ENCODE measurements at regions not wholly inside any gene's neighbourhood (a gene's known extent, or its start where the extent isn't known, plus 50 kb on each side); places are given as distances from the start of the nearest gene placed in this dataset.

DNA sequence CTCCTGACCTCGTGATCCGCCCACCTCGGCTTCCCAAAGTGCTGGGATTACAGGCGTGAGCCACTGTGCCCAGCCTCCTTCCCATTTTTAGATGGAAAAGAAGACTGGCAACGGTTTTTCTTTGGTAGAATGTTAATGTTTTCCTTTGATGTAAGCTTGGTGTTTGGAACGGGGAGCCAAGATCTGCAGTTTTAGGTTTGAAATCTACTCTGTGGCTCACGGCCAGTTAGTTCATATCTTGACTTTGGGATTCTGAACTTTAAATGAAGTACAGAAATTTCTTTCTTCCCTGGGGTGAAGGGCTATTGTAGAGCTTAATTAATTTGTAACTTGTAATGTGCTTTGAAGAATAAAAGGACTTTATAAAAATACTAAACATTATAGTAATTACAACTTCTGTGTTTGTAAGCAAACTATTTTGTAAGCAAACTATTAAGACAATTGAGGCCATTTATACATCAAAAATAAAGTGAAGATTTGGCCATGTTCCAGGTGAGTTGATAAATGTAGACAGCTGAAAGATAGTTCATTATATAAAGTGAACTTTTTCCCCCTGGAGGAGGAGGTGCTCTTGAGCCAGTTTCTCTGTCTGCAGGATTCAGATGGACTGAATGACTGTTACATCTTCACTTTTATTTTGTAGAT is 117.1 kb upstream of the TUT7 start:
- no peak for DNase-seq

- DNase-seq, result no peak
Observed at GRCh38 chr9:86470326-86470725, 116.1 kb upstream of the TUT7 start.

DNA sequence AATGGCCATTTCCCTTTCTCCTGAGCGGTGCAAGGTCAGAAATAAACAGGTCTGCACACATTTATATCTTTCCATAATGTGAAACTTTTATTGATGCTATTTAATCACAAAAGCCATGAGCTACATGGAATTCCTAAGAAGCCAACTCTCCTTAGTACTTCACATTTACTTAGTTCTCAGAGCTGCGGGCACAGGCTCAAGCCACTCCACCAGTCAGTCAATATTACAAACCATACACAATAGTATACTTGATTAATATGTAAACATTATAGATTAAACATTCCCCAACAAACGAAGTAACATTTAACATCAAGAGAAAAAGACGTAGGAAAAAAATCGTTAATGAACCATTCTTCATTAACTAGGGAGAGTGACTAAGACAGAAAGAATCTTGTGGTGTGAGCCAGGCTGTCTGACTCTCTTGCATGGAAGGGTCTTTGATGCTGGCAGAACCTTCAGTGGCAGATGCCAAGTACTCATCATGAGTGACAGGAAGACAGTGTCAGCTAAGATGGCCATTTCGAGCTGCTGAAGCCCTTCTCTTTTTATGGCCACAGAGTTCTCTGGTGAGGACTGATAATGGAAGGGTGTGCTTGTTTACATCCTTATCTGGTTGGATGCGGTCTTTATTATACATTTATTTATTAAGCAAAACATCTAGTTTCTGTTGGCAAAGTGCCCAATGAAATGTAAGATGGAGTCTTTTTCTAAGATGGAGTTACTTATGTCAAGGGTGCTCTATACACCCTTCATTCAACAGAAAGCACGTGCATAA is 115.5 kb upstream of the TUT7 start:
- DNase-seq, result no peak

DNA sequence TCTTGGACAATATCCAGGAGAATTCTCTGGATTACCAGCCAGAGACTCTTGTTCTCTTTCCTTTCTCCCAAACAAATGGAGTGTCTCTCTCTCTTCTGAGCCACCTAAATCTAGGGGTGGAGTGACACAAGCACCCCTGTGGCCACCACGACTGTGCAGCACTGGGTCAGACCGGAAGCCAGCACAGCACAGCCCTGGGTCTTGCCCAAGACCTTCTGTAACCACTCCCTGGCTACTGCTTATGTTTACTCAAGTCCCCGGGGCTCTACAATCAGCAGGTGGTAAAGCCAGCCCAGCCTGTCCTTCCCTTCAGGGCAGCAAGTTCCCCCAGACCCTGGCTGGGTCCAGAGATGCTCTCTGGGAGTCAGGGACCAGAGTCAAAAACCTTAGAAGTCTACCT is 110.0 kb upstream of the TUT7 start:
- no peak for DNase-seq

DNA sequence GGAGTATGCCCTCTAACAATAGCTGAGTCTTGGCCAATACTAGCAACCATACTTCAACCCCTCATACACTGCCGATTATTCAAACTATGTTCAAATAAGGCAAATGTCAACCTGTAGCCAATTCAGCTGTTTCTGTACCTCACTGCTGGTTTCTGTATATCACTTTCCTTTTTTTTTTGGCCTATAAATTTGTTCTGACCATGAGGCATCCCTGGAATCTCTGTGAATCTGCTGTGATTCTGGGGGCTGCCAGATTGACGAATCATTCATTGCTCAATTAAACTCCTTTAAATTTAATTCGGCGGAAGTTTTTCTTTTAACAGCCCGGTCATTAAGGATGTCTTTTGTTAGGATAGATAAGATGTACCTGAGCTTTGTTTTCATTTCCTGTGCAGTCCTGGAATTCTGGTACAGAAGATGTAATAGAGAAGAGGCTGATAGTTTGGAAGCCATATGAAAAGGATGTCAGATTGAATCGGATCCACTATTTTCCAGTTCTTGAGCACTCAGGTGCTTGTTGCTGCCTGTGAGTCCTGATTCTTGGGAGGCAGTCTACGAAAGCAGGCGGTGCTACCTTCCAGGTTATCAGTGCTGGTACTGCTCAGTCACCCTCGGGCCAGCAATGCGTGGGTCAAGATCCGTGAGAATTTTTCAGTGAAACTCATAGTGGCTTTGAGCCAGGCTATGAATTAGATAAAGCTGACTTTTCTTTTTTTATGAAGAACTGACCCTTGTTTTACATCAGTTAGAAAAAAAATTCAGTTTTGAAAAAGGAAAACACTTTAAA is 106.2 kb upstream of the TUT7 start:
- no peak for DNase-seq

GRCh38 chr9:86459599-86460155 is 105.5 kb upstream of the TUT7 start:
- DNase-seq, result no peak

DNA sequence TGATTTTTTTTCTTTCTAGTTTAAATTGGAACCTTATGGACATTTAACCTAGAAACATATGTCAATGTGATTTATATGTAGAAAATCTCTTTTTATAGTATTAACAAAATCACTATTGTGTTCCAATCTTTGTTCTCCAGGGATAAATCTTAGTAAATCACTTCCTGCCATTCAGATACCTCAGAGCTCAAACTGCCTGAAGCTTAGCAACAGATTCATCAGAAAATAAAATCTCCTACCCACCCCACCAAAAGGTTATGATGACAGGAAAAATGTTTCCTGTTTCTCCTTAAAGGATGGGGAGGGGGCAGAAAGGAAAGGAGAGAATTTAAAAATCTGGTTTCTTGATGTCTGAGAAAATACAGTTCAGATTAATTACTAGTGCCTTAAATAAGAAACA is 105.0 kb upstream of the TUT7 start:
- no peak for DNase-seq

- DNase-seq, result no peak
Observed at GRCh38 chr9:86458191-86458855, 104.1 kb upstream of the TUT7 start.

GRCh38 chr9:86456416-86456815 is 102.2 kb upstream of the TUT7 start:
- no peak for DNase-seq

GRCh38 chr9:86454701-86455615 is 100.7 kb upstream of the TUT7 start:
- DNase-seq, result no peak

DNA sequence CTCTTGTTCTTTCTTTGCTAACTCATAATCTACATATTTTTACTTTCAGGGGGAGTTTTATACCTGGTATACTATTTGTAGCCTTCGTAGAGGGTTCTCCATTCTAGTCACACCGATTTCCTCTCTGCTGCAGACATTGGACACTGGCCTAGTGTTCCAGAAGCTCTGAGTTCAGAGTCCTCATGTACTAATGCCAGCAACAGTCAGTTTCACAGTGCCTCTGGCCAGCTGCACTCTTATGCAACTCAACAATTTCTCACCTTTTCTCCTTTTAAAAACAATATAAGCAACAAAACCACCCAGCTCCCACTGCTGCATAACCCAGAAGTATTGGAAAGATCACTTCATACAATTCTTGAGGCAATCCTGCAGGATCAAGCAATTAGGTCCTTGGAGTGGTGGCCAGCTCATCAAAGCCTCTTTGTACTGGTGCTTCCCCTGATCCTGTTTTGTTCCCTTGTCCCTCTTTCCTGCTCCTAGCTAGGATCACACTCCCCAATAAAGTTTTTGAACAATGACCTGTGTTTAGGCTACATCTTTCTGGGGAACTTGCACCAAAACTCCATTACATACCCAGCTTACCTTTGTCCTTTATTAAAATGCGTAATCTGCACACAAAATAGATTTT is 98.1 kb upstream of the TUT7 start:
- DNase-seq, result no peak

- no peak for DNase-seq
Observed at GRCh38 chr9:86449246-86449645, 95.0 kb upstream of the TUT7 start.

- DNase-seq, result no peak
Observed at GRCh38 chr9:86445671-86446070, 91.5 kb upstream of the TUT7 start.

GRCh38 chr9:86443992-86444391 is 89.8 kb upstream of the TUT7 start:
- DNase-seq, result no peak

DNA sequence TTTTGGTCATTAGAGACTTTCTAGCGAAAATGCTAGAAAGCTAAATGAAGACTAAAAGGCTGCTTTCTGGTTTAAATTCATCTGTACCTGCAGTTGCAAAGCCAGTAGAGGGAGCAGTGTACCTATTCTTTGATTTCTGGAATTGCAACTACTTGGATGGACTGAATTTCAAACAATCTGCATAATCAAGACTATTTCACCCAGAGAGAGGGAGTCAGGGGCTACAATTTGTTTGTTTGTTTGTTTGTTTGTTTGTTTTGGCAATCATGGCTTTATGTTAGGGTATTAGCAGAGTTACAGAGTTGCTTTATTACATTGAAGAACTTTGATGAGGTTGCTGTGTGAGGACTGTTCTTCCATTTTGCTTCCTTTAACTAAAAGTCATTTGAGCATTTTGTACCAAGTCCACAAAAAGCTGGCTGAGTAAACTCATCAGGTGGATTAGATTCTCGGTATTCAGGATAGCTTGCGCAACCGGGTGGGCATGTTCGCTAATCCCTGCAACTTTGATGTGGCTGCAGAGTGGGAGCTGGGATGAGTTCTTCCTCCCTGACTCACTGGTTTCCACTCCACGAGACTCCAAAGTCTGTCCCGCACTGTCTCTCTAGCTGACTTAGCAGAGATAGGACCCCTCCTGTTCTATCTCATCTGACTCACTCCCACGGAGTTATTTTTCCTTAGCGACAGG is 80.0 kb upstream of the TUT7 start:
- peak; percentile 43 for DNase-seq

- no peak for DNase-seq
Observed at GRCh38 chr9:86424251-86424891, 70.2 kb upstream of the TUT7 start.

GRCh38 chr9:86413971-86414880 is 60.0 kb upstream of the TUT7 start:
- peak; percentile 46 for DNase-seq

DNA sequence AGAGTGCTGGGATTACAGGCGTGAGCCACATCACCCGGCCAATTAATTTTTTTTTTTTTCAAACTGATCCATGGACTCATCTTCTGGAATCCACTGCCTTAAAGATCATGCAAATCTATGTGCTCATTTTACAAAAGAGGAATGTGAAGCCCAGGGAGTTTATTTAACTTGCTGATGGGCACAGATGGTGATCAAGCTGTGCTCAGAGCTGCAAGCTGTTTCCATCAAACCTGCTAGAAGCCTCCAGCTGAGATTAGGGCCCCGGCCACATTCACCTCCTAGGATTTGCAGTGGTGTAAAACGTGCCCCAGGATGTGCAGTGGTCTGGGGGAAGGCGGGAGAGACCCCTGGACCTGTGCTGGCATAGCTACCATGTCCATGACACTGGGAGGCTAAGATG is 56.1 kb upstream of the TUT7 start:
- DNase-seq, result no peak

- DNase-seq, result no peak
Observed at GRCh38 chr9:86408121-86408520, 53.9 kb upstream of the TUT7 start.

Data from retina (tissue), 1 donor.